HG03066 (cell line): ENCODE measurements at regions not wholly inside any gene's neighbourhood (a gene's known extent, or its start where the extent isn't known, plus 50 kb on each side); places are given as distances from the start of the nearest gene placed in this dataset.

ENCODE experiments used
- ATAC-seq: cut with Tn5 transposase; IDR thresholded peaks from one replicate; pipeline ENCODE4 v1.9.1; 2021; ENCODE audit warnings: low read depth; ENCODE audit not compliant: unreplicated experiment

GRCh38 chr5:124342584-124342983 is 403.9 kb downstream of the ZNF608 start:
- ATAC-seq: no peak

DNA sequence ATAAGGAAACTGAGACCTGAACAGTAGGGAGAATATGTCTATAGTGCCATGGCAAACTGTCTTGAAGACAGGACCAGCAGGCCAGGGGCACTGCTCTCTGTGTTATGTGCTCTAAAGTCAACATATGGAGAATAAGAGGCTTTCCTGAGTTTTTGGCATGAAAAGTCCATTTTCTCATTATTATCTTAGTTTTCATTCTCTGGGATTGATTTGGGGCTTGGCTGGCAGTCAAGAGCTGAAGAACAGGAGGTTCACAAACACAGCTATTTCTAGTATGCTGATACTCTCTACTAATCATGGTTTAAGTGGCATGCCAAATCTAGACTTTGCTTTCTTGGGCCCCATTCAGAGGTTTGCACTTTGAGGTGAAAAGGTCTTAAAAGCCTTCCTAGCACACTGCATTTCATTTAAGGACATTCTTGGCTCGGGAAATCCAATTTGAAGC is 404.4 kb downstream of the ZNF608 start:
- ATAC-seq: no peak

DNA sequence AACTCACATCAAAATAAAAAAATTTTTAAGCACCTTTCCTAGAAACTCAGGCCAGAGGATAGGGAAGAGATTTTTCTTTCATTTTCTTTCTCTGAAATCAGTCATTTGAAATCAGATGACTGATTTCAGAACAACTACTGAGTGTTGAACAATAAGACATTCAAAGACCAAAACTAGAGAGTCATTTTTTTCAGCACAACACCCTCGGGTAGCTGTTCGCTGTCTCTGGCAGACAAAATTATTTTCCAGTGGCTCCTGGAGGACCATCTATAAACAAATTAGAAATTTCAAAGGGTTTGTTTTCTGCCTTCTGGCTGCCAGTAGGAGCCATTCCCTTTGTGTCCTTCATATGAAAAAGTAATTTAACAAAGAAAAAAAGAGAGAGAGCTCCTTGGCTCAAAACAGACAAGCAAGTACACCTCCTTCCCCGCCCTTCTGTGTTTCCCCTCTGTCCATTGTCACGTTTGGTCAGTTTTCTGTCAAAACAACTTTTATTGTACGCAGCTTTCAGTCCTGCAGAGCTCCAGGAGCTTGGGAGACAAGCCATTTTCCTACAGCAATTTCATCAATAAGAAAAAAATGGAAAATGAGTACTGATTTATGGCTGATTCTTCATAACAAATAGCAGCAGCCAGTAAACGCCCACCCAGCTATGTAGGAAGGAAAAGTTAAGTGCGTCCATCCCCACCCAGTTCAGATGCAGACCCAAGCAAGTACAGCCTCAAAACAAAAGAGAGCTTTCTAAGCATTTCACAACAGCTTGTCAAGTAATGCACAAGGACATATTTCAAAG is 405.2 kb downstream of the ZNF608 start:
- ATAC-seq: no peak

DNA sequence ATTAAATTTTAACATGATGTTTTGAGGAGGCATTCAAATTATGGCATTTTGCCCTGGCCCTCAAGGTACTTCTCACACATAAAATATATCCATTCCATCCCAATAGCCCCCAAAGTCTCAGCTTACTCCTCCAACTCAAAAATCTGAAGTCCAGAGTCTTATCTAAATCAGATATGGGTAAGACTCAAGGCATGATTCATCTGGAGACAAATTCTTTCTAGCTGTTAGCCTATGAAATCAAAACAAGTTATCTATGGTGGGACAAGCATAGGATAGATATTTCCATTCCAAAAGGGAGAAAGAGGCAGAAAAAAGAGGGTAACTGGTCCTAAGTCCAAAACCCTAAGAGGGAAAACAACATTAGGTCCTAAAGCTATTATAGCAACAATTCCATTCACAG is 408.4 kb downstream of the ZNF608 start:
- ATAC-seq: no peak

GRCh38 chr5:124333298-124333979 is 413.0 kb downstream of the ZNF608 start:
- ATAC-seq: no peak

DNA sequence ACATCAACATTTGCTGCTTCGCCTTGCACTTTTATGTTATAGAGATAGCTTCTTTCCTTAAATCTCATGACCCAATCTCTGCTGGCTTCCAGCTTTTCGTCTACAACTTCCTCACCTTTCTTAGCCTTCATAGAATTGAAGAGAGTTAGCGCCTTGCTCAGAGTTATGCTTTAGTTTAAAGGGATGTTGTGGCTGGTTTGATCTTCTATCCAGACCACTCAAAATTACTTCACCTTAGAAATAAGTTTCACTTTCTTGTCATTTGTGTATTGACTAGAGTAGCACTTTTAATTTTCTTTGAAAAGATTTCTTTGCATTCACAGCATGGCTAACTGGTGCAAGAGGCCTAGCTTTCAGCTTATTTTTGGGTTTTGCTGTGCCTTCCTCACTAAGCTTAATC is 414.2 kb downstream of the ZNF608 start:
- ATAC-seq: no peak

DNA sequence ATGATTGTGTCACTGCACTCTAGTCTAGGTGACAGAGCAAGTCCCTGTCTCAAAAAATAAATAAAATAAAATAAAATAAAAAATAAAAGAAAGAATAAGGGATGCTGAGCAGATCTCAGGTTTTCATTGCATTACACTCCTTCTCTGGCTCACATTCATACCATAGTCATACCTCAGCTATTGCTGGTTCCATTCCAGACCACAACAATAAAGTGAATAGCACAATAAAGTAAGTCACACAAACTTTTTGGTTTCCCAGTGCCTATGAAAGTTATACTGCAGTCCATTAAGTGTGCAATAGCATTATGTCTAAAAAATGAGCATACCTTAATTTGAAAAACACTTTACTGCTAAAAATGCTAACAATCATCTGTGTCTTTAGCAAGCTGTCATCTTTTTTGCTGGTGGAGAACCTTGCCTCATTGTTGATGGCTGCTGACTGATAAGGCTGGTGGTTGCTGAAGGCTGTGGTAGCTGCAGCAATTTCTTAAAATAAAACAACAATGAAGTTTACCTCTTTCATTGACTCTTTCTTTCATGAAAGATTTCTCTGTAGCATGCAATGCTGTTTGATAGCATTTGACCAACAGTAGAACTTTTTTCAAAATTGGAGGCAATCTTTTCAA is 415.7 kb downstream of the ZNF608 start:
- no peak for ATAC-seq

- ATAC-seq: no peak
Observed at GRCh38 chr5:124328201-124328600, 418.2 kb downstream of the ZNF608 start.

DNA sequence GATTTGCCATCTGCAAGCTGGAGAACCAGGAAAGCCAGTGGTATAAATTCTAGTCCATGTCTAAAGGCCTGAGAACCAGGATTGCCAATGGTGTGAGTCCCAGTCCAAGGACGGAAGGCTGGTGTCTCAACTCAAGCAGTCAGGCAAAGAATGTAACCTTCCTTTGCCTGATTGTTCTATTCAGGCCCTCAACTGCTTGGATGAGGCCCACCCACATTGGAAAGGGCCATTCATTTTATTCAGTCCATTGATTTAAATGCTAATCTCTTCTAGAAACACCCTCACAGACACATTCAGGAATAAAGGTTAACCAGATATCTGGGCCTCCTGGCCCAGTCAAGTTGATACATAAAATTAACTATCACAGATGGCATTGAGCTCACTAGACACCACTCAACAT is 427.8 kb downstream of the ZNF608 start:
- no peak for ATAC-seq

DNA sequence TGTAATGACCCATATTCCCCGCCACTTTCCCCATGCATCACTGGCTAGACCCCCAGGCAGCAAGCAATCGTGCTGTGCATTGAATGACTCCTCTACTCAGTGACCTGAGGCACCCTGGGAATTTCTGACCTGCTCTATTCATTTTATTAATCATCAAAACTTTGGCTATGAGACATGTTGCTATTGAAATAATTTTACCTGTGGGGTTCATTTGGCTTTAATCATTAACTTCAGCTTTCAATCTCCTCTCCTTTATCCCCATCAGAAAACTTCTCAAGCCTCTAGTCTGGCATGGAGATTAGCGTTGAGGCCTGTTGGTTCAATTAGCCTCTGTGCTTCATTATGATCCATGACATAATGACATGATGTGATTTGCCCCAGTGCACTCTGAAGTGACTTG is 429.0 kb downstream of the ZNF608 start:
- no peak for ATAC-seq

- no peak for ATAC-seq
Observed at GRCh38 chr5:124315741-124316415, 430.6 kb downstream of the ZNF608 start.

- ATAC-seq: no peak
Observed at GRCh38 chr5:124310453-124310852, 436.0 kb downstream of the ZNF608 start.

GRCh38 chr5:124309241-124309980 is 437.0 kb downstream of the ZNF608 start:
- no peak for ATAC-seq

DNA sequence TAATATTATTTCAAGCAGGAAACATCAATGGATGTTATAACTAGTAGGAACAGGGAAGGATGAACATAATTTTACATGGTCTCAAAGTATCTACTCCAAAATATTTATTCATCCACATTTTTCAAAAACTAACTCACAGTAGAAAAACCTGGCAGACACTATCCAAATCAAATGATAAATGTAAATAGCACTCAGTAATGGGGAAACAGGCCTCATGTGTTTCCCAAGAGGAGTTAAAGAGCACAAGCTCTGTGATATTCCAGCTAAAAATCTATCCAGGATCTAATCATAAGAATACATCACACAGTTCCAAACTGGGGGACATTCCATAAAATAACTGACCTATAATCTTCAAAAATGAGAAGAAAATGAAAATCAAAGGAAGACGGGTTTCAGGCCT is 443.1 kb downstream of the ZNF608 start:
- ATAC-seq: no peak

- ATAC-seq: no peak
Observed at GRCh38 chr5:124302533-124302932, 443.9 kb downstream of the ZNF608 start.

DNA sequence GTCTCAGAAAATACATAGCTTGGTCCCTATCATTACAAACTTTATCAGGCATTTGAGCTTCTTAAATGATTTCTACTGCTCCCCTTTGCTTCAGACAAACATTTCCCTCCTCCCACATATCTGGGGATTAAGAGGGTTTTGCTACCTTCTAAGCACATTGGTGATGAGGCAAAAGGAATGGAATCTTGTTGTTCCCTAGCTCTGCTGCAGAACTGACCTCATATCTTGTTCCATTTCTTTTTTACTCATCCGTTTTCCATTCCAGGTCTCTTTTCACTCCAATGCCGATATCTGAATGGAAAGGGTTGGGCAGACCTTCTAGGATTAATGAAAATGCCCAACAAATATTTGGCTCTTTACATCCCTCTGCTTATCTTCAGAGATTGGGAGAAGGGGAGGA is 444.6 kb downstream of the ZNF608 start:
- ATAC-seq: no peak

- ATAC-seq: no peak
Observed at GRCh38 chr5:124300815-124301621, 445.4 kb downstream of the ZNF608 start.

DNA sequence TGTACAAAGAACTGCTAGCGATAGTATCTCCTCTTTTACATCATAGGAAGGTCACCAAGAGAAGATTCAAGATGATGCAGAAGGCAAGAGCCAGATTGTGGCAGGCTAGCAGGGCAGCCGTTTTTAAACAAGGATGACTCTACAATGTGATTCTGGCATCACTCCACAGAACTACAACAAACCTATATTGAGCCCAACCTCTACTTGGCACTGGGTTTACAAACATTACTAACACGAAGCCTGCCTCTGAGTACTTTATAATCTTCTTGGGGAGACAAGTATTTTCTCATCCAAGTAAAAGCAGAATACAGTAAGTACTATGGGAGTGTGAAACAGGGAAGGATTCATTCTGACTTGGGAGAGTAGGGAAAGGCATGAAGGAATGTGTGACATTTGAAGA is 448.6 kb downstream of the ZNF608 start:
- ATAC-seq: no peak

GRCh38 chr5:124292322-124292855 is 454.1 kb downstream of the ZNF608 start:
- no peak for ATAC-seq
